H9 (cell line): ENCODE measurements at regions not wholly inside any gene's neighbourhood (a gene's known extent, or its start where the extent isn't known, plus 50 kb on each side); places are given as distances from the start of the nearest gene placed in this dataset.

ENCODE experiments used
- DNase-seq: peaks from one replicate; pipeline ENCODE4 v3.0.0-alpha.2; 2017
- H2AFZ ChIP-seq: one replicate; pipeline ENCODE4 v1.6.1; 2013; ENCODE audit warnings: mild to moderate bottlenecking, low read length, control low read depth, moderate library complexity
- H2AK5ac ChIP-seq: 2 replicates; pipeline ENCODE4 v1.6.1; 2013; ENCODE audit warnings: low read length, control low read depth, mixed read lengths; ENCODE audit not compliant: insufficient read length
- H2BK120ac ChIP-seq: one replicate; pipeline ENCODE4 v1.6.1; 2013; ENCODE audit warnings: low read depth, mild to moderate bottlenecking, low read length, control low read depth, inconsistent platforms; ENCODE audit not compliant: poor library complexity, severe bottlenecking
- H2BK12ac ChIP-seq: 2 replicates; pipeline ENCODE4 v1.6.1; 2013; ENCODE audit warnings: low read length, control low read depth, mixed read lengths, low read depth; ENCODE audit not compliant: insufficient read length
- H2BK15ac ChIP-seq: 2 replicates; pipeline ENCODE4 v1.6.1; 2013; ENCODE audit warnings: low read depth, low read length, control low read depth
- H2BK20ac ChIP-seq: one replicate; pipeline ENCODE4 v1.6.1; 2013; ENCODE audit warnings: low read depth, mild to moderate bottlenecking, low read length, control low read depth, inconsistent platforms; ENCODE audit not compliant: poor library complexity, severe bottlenecking
- H2BK5ac ChIP-seq: 2 replicates; pipeline ENCODE4 v1.6.1; 2013; ENCODE audit warnings: low read length, control low read depth, mixed read lengths; ENCODE audit not compliant: insufficient read length
- H3K14ac ChIP-seq: 2 replicates; pipeline ENCODE4 v1.6.1; 2013; ENCODE audit warnings: low read length, control low read depth; ENCODE audit not compliant: insufficient read depth
- H3K18ac ChIP-seq: 2 replicates; pipeline ENCODE4 v1.6.1; 2013; ENCODE audit warnings: low read depth, mild to moderate bottlenecking, mixed read lengths, low read length, control low read depth; ENCODE audit not compliant: insufficient read length
- H3K23ac ChIP-seq: 2 replicates; pipeline ENCODE4 v1.6.1; 2013; ENCODE audit warnings: low read length, control low read depth, mixed read lengths, low read depth; ENCODE audit not compliant: insufficient read length
- H3K23me2 ChIP-seq: 2 replicates; pipeline ENCODE4 v1.6.1; 2013; ENCODE audit warnings: low read depth, mild to moderate bottlenecking, mixed read lengths, low read length, control low read depth; ENCODE audit not compliant: insufficient read length, poor library complexity, severe bottlenecking
- H3K27ac ChIP-seq: 2 replicates; pipeline ENCODE4 v1.5.1; 2013; ENCODE audit warnings: low read length, control low read depth, mixed read lengths, low read depth; ENCODE audit not compliant: insufficient read length
- H3K27me3 ChIP-seq: 2 replicates; pipeline ENCODE4 v1.6.1; 2013; ENCODE audit warnings: low read length, control low read depth, inconsistent platforms; ENCODE audit not compliant: insufficient read depth
- H3K4ac ChIP-seq: 2 replicates; pipeline ENCODE4 v1.6.1; 2013; ENCODE audit warnings: low read depth, mild to moderate bottlenecking, control low read depth, inconsistent platforms, low read length, moderate library complexity
- H3K4me1 ChIP-seq: 2 replicates; pipeline ENCODE4 v1.6.1; 2013; ENCODE audit warnings: low read length, control low read depth, inconsistent platforms; ENCODE audit not compliant: insufficient read depth
- H3K4me2 ChIP-seq: 2 replicates; pipeline ENCODE4 v1.6.1; 2013; ENCODE audit warnings: low read length, control low read depth, mixed read lengths; ENCODE audit not compliant: insufficient read length, insufficient read depth
- H3K56ac ChIP-seq: 2 replicates; pipeline ENCODE4 v1.6.1; 2013; ENCODE audit warnings: low read depth, mild to moderate bottlenecking, mixed read lengths, low read length, control low read depth; ENCODE audit not compliant: insufficient read length
- H3K79me1 ChIP-seq: 2 replicates; pipeline ENCODE4 v1.6.1; 2013; ENCODE audit warnings: low read depth, mild to moderate bottlenecking, moderate library complexity, low read length, control low read depth, inconsistent platforms; ENCODE audit not compliant: insufficient read depth, poor library complexity, severe bottlenecking
- H3K79me2 ChIP-seq: 2 replicates; pipeline ENCODE4 v1.6.1; 2013; ENCODE audit warnings: low read length, control low read depth, inconsistent platforms; ENCODE audit not compliant: insufficient read depth
- H3K9ac ChIP-seq: 2 replicates; pipeline ENCODE4 v1.6.1; 2013; ENCODE audit warnings: low read length, control low read depth, mixed read lengths; ENCODE audit not compliant: insufficient read length; ENCODE audit errors: extremely low read depth
- H3K9me3 ChIP-seq: one replicate; pipeline ENCODE4 v1.6.1; 2013; ENCODE audit warnings: low read depth, low read length, inconsistent platforms; ENCODE audit not compliant: control insufficient read depth
- H3T11ph ChIP-seq: one replicate; pipeline ENCODE4 v1.6.1; 2013; ENCODE audit warnings: mild to moderate bottlenecking, low read length, control low read depth, inconsistent platforms
- H4K20me1 ChIP-seq: one replicate; pipeline ENCODE4 v1.6.1; 2013; ENCODE audit not compliant: control insufficient read depth, insufficient read length, insufficient read depth
- H4K5ac ChIP-seq: 2 replicates; pipeline ENCODE4 v1.6.1; 2013; ENCODE audit warnings: low read depth, mild to moderate bottlenecking, mixed read lengths, low read length, control low read depth; ENCODE audit not compliant: insufficient read length
- H4K8ac ChIP-seq: replicated peaks from 2 replicates; pipeline ENCODE4 v1.6.1; 2013; ENCODE audit warnings: low read length, control low read depth, mixed read lengths, low read depth; ENCODE audit not compliant: insufficient read length
- H4K91ac ChIP-seq: 2 replicates; pipeline ENCODE4 v1.6.1; 2013; ENCODE audit warnings: low read depth, mild to moderate bottlenecking, moderate library complexity, mixed read lengths, low read length, control low read depth; ENCODE audit not compliant: insufficient read length
- H3K27ac Mint-ChIP-seq, 3 experiments: 2 replicates in 2 of 3; 3 replicates in 1 of 3; pipeline ENCODE4 v1.8.0; 2020 to 2021; ENCODE audit warnings: mixed read lengths in 3 of 3, mild to moderate bottlenecking in 1 of 3, moderate library complexity in 1 of 3
- H3K27me3 Mint-ChIP-seq: 2 replicates; pipeline ENCODE4 v1.8.0; 2021; ENCODE audit warnings: low read depth, mild to moderate bottlenecking, moderate library complexity, mixed read lengths
- H3K36me3 Mint-ChIP-seq, 3 experiments: 2 replicates in 2 of 3; 3 replicates in 1 of 3; pipeline ENCODE4 v1.8.0; 2020 to 2021; ENCODE audit warnings: low read depth in 3 of 3, mixed read lengths in 3 of 3; ENCODE audit not compliant: insufficient read depth in 1 of 3
- H3K4me1 Mint-ChIP-seq, 2 experiments: 2 replicates each; pipeline ENCODE4 v1.8.0; 2020; ENCODE audit warnings: mixed read lengths in 2 of 2
- H3K4me3 Mint-ChIP-seq, 2 experiments: 2 replicates in 1 of 2; 3 replicates in 1 of 2; pipeline ENCODE4 v1.8.0; 2020 to 2021; ENCODE audit warnings: mild to moderate bottlenecking in 2 of 2, mixed read lengths in 2 of 2, moderate library complexity in 1 of 2
- H3K9me3 Mint-ChIP-seq, 2 experiments: 2 replicates in 1 of 2; 3 replicates in 1 of 2; pipeline ENCODE4 v1.8.0; 2020; ENCODE audit warnings: mild to moderate bottlenecking in 2 of 2, mixed read lengths in 2 of 2, moderate library complexity in 1 of 2
- CTCF ChIP-seq: fragments of 200-600 bp; sonication (generic); conservative IDR thresholded peaks from 3 replicates; pipeline ENCODE4 v1.8.0; 2021; ENCODE audit warnings: antibody characterized with exemption, mild to moderate bottlenecking

DNA sequence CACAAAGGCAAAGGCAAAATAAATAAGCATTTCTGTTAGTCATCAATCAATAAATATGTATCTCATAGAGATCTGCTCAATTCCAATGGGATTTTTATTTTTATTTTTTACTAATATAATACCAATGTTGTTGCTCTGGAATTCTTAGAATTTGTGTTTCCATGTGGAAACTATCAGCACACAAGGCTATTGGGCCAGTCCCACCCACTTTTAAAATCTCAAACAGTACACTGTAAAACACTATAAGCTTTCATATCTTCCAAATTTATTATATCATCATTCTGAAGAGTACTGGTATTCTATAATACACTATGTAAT lies 563.8 kb upstream of the MARCKS start:
- Histone ChIP-seq H3T11ph (no peak overlapping the region), H4K8ac (no peak overlapping the region), H4K5ac (no peak overlapping the region), H3K9me3 (no peaks in the 10 kb centered on the region), H3K23ac (no peak overlapping the region), H3K14ac (no peak overlapping the region), H2BK20ac (no peak overlapping the region), H3K4me2 (no peak overlapping the region), H2AK5ac (no peak overlapping the region), H2BK5ac (no peak overlapping the region), H3K79me1 (no peaks in the 10 kb centered on the region), H3K27me3 (no peaks in the 10 kb centered on the region), H3K56ac (no peak overlapping the region), H3K27ac (no peak overlapping the region), H4K20me1 (no peaks in the 10 kb centered on the region), H2BK120ac (no peak overlapping the region), H3K79me2 (no peaks in the 10 kb centered on the region), H3K23me2 (no peaks in the 10 kb centered on the region), H2BK12ac (no peak overlapping the region), H2BK15ac (no peak overlapping the region), H2AFZ (no peak overlapping the region), H3K18ac (no peak overlapping the region), H3K9ac (no peak overlapping the region), H3K4me1 (peaks cover 4% of the 10 kb centered on the region; the same call in 1 of the 2 replicates), H3K4ac (no peak overlapping the region), H4K91ac (no peak overlapping the region)
- H3K36me3 Mint-ChIP-seq = no peaks in the 10 kb centered on the region; a peak in 1 of 7 replicates
- H3K4me1 Mint-ChIP-seq = peaks cover 27 to 32% of the 10 kb centered on the region in 2 experiments
- DNase-seq = no peak
- H3K27ac Mint-ChIP-seq = no peak overlapping the region
- TF ChIP-seq CTCF = no peak
- no peaks in the 10 kb centered on the region for H3K9me3 Mint-ChIP-seq
- no peaks in the 10 kb centered on the region for H3K27me3 Mint-ChIP-seq
- no peak overlapping the region for H3K4me3 Mint-ChIP-seq
